ENCODE measurements at regions not wholly inside any gene's neighbourhood (a gene's known extent, or its start where the extent isn't known, plus 50 kb on each side); places are given as distances from the start of the nearest gene placed in this dataset.

- H4K8ac ChIP-seq (ENCODE audit: low read length): no peak overlapping the region
- H2AK5ac ChIP-seq (ENCODE audit: low read length, severe bottlenecking): no peak overlapping the region
- H3K9me3 ChIP-seq (ENCODE audit: control insufficient read depth, low read length): no peaks in the 10 kb centered on the region
- H3K4ac ChIP-seq (ENCODE audit: low read depth in 1 of 2, low read length in 2 of 2): no peak overlapping the region
- H2BK12ac ChIP-seq (ENCODE audit: low read length in 2 of 2): peak overlapping the region in 1 of 2 experiments; percentile 86
- H3K27ac ChIP-seq (ENCODE audit: low read length, poor library complexity, severe bottlenecking): no peak overlapping the region
- no peaks in the 10 kb centered on the region for H3K79me1 ChIP-seq (replicated peaks; ENCODE audit: low read length, poor library complexity, severe bottlenecking)
- H3K14ac ChIP-seq (ENCODE audit: low read length in 2 of 2): peak overlapping the region in 1 of 2 experiments; percentile 11
- peaks cover 4% of the 10 kb centered on the region for H3K4me1 ChIP-seq (ENCODE audit: control insufficient read depth, insufficient read depth, low read depth, low read length)
- no peak overlapping the region for H2BK120ac ChIP-seq (ENCODE audit: low read depth, low read length)
- no peak overlapping the region for H2BK15ac ChIP-seq (ENCODE audit: low read depth, poor library complexity, severe bottlenecking)
- no peaks in the 10 kb centered on the region for H3K36me3 ChIP-seq (ENCODE audit: control insufficient read depth in 1 of 2, insufficient read depth in 2 of 2, low read depth in 1 of 2, low read length in 2 of 2)
- H3K27me3 ChIP-seq (ENCODE audit: control insufficient read depth in 1 of 2, insufficient read depth in 1 of 2, low read length in 2 of 2): no peaks in the 10 kb centered on the region
- H2AFZ ChIP-seq (ENCODE audit: low read depth, low read length): no peak overlapping the region
- H3K23ac ChIP-seq (ENCODE audit: low read length in 2 of 2): no peak overlapping the region
- no peak overlapping the region for H2BK5ac ChIP-seq (ENCODE audit: low read depth, low read length, poor library complexity, severe bottlenecking)
- H3K9ac ChIP-seq (ENCODE audit: low read length): no peak overlapping the region
- peak overlapping the region in 1 of 2 experiments; percentile 28 for H3K18ac ChIP-seq (ENCODE audit: low read depth in 1 of 2, low read length in 2 of 2)
- H3K4me2 ChIP-seq (ENCODE audit: low read length, poor library complexity, severe bottlenecking): no peak overlapping the region
- DNase-seq: no peak
- H3K4me3 ChIP-seq (ENCODE audit: insufficient read depth in 1 of 2, low read depth in 1 of 2, low read length in 2 of 2): no peak overlapping the region
- 78% methylated on average over 3 of the region's 4 CpGs for WGBS
- H4K91ac ChIP-seq (ENCODE audit: low read length): no peak overlapping the region
These were observed 310.4 kb downstream of the ACTL7B start for GRCh38 chr9:108545436-108545835.

- H2AFZ ChIP-seq (ENCODE audit: low read depth, low read length): no peak overlapping the region
- WGBS: 74% methylated on average over 2 of the region's 2 CpGs
These were observed 310.9 kb downstream of the ACTL7B start for GRCh38 chr9:108544866-108545265.

DNA sequence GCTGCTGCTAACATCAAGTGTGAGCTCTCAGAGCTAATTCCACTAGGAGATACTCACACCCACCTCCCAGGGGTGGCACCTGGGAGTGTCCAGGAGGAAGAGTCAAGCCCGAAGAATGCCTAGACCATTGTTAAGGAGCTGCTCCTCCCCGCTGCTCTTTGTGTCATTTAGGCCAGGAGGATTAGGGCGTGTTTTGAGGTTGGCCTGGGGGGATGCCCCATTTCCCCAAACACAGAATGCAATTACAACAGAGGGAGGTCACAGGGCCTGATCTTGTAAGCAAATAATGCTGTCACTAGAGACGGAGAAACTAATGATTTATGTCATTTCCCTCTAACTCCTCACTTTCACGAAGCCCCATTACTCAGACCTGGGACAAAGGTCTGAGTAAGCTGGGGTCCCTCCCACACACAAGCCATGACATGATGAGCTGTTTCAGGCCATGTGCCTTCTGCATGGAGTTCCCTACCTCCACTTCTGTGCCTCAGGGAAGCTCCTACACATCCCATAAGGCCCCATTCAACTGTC lies 312.5 kb downstream of the ACTL7B start:
- WGBS: 14% methylated on average over 5 of the region's 5 CpGs
- H2AFZ ChIP-seq (ENCODE audit: low read depth, low read length): no peak overlapping the region
- no peak overlapping the region for H2AK5ac ChIP-seq (ENCODE audit: low read length, severe bottlenecking)
- H3K27me3 ChIP-seq (ENCODE audit: control insufficient read depth in 1 of 2, insufficient read depth in 1 of 2, low read length in 2 of 2): no peaks in the 10 kb centered on the region
- no peaks in the 10 kb centered on the region for H3K36me3 ChIP-seq (ENCODE audit: control insufficient read depth in 1 of 2, insufficient read depth in 2 of 2, low read depth in 1 of 2, low read length in 2 of 2)
- H2BK120ac ChIP-seq (ENCODE audit: low read depth, low read length): no peak overlapping the region
- H3K9ac ChIP-seq (ENCODE audit: low read length): no peak overlapping the region
- H3K9me3 ChIP-seq (ENCODE audit: control insufficient read depth, low read length): no peaks in the 10 kb centered on the region
- peak overlapping the region in 1 of 2 experiments; percentile 15 for H3K14ac ChIP-seq (ENCODE audit: low read length in 2 of 2)
- H3K4me1 ChIP-seq (ENCODE audit: control insufficient read depth, insufficient read depth, low read depth, low read length): peaks cover 4% of the 10 kb centered on the region
- no peak overlapping the region for H4K8ac ChIP-seq (ENCODE audit: low read length)
- no peak overlapping the region for H3K23ac ChIP-seq (ENCODE audit: low read length in 2 of 2)
- H3K79me1 ChIP-seq (replicated peaks; ENCODE audit: low read length, poor library complexity, severe bottlenecking): no peaks in the 10 kb centered on the region
- peak; percentile 45 for DNase-seq
- peak overlapping the region in 1 of 2 experiments; percentile 60 for H3K18ac ChIP-seq (ENCODE audit: low read depth in 1 of 2, low read length in 2 of 2)
- peak overlapping the region in 1 of 2 experiments; percentile 54 for H2BK12ac ChIP-seq (ENCODE audit: low read length in 2 of 2)
- peak overlapping the region; percentile 44 for H2BK15ac ChIP-seq (ENCODE audit: low read depth, poor library complexity, severe bottlenecking)
- H3K4ac ChIP-seq (ENCODE audit: low read depth in 1 of 2, low read length in 2 of 2): peak overlapping the region in 1 of 2 experiments; percentile 33
- no peak overlapping the region for H3K4me3 ChIP-seq (ENCODE audit: insufficient read depth in 1 of 2, low read depth in 1 of 2, low read length in 2 of 2)
- H3K27ac ChIP-seq (ENCODE audit: low read length, poor library complexity, severe bottlenecking): no peak overlapping the region
- H3K4me2 ChIP-seq (ENCODE audit: low read length, poor library complexity, severe bottlenecking): no peak overlapping the region
- no peak overlapping the region for H2BK5ac ChIP-seq (ENCODE audit: low read depth, low read length, poor library complexity, severe bottlenecking)
- H4K91ac ChIP-seq (ENCODE audit: low read length): no peak overlapping the region

More at GRCh38 chr9:108544866-108545265, 310.9 kb downstream of the ACTL7B start:
- peak overlapping the region; percentile 32 to 86 for H2BK12ac ChIP-seq (ENCODE audit: low read length in 2 of 2)
- H3K23ac ChIP-seq (ENCODE audit: low read length in 2 of 2): no peak overlapping the region
- H3K4me2 ChIP-seq (ENCODE audit: low read length, poor library complexity, severe bottlenecking): no peak overlapping the region
- peak overlapping the region in 1 of 2 experiments; percentile 50 for H3K14ac ChIP-seq (ENCODE audit: low read length in 2 of 2)
- H3K18ac ChIP-seq (ENCODE audit: low read depth in 1 of 2, low read length in 2 of 2): peak overlapping the region; percentile 32 to 38
- peak overlapping the region; percentile 21 for H2BK120ac ChIP-seq (ENCODE audit: low read depth, low read length)
- H4K8ac ChIP-seq (ENCODE audit: low read length): no peak overlapping the region
- H4K91ac ChIP-seq (ENCODE audit: low read length): no peak overlapping the region
- no peak overlapping the region for H3K27ac ChIP-seq (ENCODE audit: low read length, poor library complexity, severe bottlenecking)
- H3K36me3 ChIP-seq (ENCODE audit: control insufficient read depth in 1 of 2, insufficient read depth in 2 of 2, low read depth in 1 of 2, low read length in 2 of 2): no peaks in the 10 kb centered on the region
- no peaks in the 10 kb centered on the region for H3K79me1 ChIP-seq (replicated peaks; ENCODE audit: low read length, poor library complexity, severe bottlenecking)
- no peak overlapping the region for H2AK5ac ChIP-seq (ENCODE audit: low read length, severe bottlenecking)
- no peaks in the 10 kb centered on the region for H3K27me3 ChIP-seq (ENCODE audit: control insufficient read depth in 1 of 2, insufficient read depth in 1 of 2, low read length in 2 of 2)
- H3K4me1 ChIP-seq (ENCODE audit: control insufficient read depth, insufficient read depth, low read depth, low read length): peaks cover 4% of the 10 kb centered on the region
- peak; percentile 33 for DNase-seq
- no peak overlapping the region for H3K4me3 ChIP-seq (ENCODE audit: insufficient read depth in 1 of 2, low read depth in 1 of 2, low read length in 2 of 2)
- H2BK5ac ChIP-seq (ENCODE audit: low read depth, low read length, poor library complexity, severe bottlenecking): no peak overlapping the region
- H3K9me3 ChIP-seq (ENCODE audit: control insufficient read depth, low read length): no peaks in the 10 kb centered on the region
- no peak overlapping the region for H3K9ac ChIP-seq (ENCODE audit: low read length)
- peak overlapping the region; percentile 6 for H2BK15ac ChIP-seq (ENCODE audit: low read depth, poor library complexity, severe bottlenecking)
- H3K4ac ChIP-seq (ENCODE audit: low read depth in 1 of 2, low read length in 2 of 2): peak overlapping the region; percentile 10 to 67

GRCh38 chr9:108537756-108538155 lies 318.0 kb downstream of the ACTL7B start:
- Histone ChIP-seq H3K79me1 (replicated peaks; ENCODE audit: low read length, poor library complexity, severe bottlenecking) (no peaks in the 10 kb centered on the region), H2BK15ac (ENCODE audit: low read depth, poor library complexity, severe bottlenecking) (no peak overlapping the region), H3K14ac (ENCODE audit: low read length in 2 of 2) (no peak overlapping the region), H3K9me3 (ENCODE audit: control insufficient read depth, low read length) (peaks cover 16% of the 10 kb centered on the region), H3K4me1 (ENCODE audit: control insufficient read depth, insufficient read depth, low read depth, low read length) (no peaks in the 10 kb centered on the region), H3K27ac (ENCODE audit: low read length, poor library complexity, severe bottlenecking) (no peak overlapping the region), H2BK120ac (ENCODE audit: low read depth, low read length) (no peak overlapping the region), H3K4me3 (ENCODE audit: insufficient read depth in 1 of 2, low read depth in 1 of 2, low read length in 2 of 2) (no peak overlapping the region), H3K23ac (ENCODE audit: low read length in 2 of 2) (no peak overlapping the region), H3K27me3 (ENCODE audit: control insufficient read depth in 1 of 2, insufficient read depth in 1 of 2, low read length in 2 of 2) (no peaks in the 10 kb centered on the region), H3K4me2 (ENCODE audit: low read length, poor library complexity, severe bottlenecking) (no peak overlapping the region), H4K8ac (ENCODE audit: low read length) (no peak overlapping the region), H3K4ac (ENCODE audit: low read depth in 1 of 2, low read length in 2 of 2) (no peak overlapping the region), H2AK5ac (ENCODE audit: low read length, severe bottlenecking) (no peak overlapping the region), H3K9ac (ENCODE audit: low read length) (no peak overlapping the region), H3K18ac (ENCODE audit: low read depth in 1 of 2, low read length in 2 of 2) (no peak overlapping the region), H2BK5ac (ENCODE audit: low read depth, low read length, poor library complexity, severe bottlenecking) (no peak overlapping the region), H2AFZ (ENCODE audit: low read depth, low read length) (no peak overlapping the region), H3K36me3 (ENCODE audit: control insufficient read depth in 1 of 2, insufficient read depth in 2 of 2, low read depth in 1 of 2, low read length in 2 of 2) (no peaks in the 10 kb centered on the region), H4K91ac (ENCODE audit: low read length) (peak overlapping the region; percentile 3), H2BK12ac (ENCODE audit: low read length in 2 of 2) (no peak overlapping the region)
- WGBS: 69% methylated on average over 5 of the region's 7 CpGs
- no peak for DNase-seq
